PC-3 (cell line): ENCODE measurements at regions not wholly inside any gene's neighbourhood (a gene's known extent, or its start where the extent isn't known, plus 50 kb on each side); places are given as distances from the start of the nearest gene placed in this dataset.

Experiments used
- EZH2 ChIP-seq: fragments of 300-600 bp; sonication (generic); IDR thresholded peaks from one replicate; pipeline ENCODE4 v1.6.1; 2017; ENCODE audit warnings: antibody characterized with exemption, mild to moderate bottlenecking, low read length; ENCODE audit not compliant: unreplicated experiment
- EZH2phosphoT487 ChIP-seq: fragments of 300-600 bp; sonication (generic); IDR thresholded peaks from 2 replicates; pipeline ENCODE4 v1.6.1; 2018; ENCODE audit warnings: mild to moderate bottlenecking, antibody characterized with exemption, low read length, borderline replicate concordance
- TF ChIP-seq, protein P1 (sequence below): fragments of 300-600 bp; sonication (generic); conservative IDR thresholded peaks from 2 replicates; pipeline ENCODE4 v1.5.1; 2017; ENCODE audit warnings: antibody characterized with exemption, low read depth, mild to moderate bottlenecking, low read length

DNA sequence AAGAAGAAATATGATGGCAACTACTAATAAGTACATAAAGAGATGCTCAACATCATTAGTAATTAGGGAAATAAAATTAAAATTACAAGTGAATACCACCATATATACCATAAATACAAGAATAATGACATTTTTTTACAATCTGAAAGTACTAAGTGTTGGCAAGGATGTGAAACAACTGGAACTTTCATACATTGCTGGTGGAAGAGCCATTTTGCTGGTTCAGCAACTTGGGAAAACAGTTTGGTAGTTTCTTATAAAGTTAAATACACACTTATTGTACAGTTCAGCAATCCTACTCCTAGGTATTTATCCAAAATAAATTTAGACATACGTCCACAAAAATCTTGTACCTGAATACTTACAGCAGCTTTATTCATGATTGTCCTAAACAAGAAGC is 192.9 kb downstream of the CARTPT start:
- TF ChIP-seq EZH2phosphoT487 (no peak), EZH2 (no peak)
- TF ChIP-seq, protein P1, sequence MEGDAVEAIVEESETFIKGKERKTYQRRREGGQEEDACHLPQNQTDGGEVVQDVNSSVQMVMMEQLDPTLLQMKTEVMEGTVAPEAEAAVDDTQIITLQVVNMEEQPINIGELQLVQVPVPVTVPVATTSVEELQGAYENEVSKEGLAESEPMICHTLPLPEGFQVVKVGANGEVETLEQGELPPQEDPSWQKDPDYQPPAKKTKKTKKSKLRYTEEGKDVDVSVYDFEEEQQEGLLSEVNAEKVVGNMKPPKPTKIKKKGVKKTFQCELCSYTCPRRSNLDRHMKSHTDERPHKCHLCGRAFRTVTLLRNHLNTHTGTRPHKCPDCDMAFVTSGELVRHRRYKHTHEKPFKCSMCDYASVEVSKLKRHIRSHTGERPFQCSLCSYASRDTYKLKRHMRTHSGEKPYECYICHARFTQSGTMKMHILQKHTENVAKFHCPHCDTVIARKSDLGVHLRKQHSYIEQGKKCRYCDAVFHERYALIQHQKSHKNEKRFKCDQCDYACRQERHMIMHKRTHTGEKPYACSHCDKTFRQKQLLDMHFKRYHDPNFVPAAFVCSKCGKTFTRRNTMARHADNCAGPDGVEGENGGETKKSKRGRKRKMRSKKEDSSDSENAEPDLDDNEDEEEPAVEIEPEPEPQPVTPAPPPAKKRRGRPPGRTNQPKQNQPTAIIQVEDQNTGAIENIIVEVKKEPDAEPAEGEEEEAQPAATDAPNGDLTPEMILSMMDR: no peak
